ENCODE measurements at regions not wholly inside any gene's neighbourhood (a gene's known extent, or its start where the extent isn't known, plus 50 kb on each side); places are given as distances from the start of the nearest gene placed in this dataset.

- TF ChIP-seq, protein P1, sequence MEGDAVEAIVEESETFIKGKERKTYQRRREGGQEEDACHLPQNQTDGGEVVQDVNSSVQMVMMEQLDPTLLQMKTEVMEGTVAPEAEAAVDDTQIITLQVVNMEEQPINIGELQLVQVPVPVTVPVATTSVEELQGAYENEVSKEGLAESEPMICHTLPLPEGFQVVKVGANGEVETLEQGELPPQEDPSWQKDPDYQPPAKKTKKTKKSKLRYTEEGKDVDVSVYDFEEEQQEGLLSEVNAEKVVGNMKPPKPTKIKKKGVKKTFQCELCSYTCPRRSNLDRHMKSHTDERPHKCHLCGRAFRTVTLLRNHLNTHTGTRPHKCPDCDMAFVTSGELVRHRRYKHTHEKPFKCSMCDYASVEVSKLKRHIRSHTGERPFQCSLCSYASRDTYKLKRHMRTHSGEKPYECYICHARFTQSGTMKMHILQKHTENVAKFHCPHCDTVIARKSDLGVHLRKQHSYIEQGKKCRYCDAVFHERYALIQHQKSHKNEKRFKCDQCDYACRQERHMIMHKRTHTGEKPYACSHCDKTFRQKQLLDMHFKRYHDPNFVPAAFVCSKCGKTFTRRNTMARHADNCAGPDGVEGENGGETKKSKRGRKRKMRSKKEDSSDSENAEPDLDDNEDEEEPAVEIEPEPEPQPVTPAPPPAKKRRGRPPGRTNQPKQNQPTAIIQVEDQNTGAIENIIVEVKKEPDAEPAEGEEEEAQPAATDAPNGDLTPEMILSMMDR (IDR thresholded peaks at IDR 0.05): no peak
- no peak for TF ChIP-seq EZH2 (IDR thresholded peaks at IDR 0.05)
These were observed 372.3 kb downstream of the TMA16 start for GRCh38 chr4:163866728-163867315.
